GM12878 (cell line): ENCODE measurements at regions not wholly inside any gene's neighbourhood (a gene's known extent, or its start where the extent isn't known, plus 50 kb on each side); places are given as distances from the start of the nearest gene placed in this dataset.

Source experiments
- CBX5 ChIP-seq: sonication (generic); IDR thresholded peaks from 2 replicates; pipeline ENCODE4 v1.6.1; 2016; ENCODE audit warnings: low read depth, moderate library complexity, mild to moderate bottlenecking, inconsistent platforms
- CTCF ChIP-seq, 3 experiments: IDR thresholded peaks in 2 of 3; conservative IDR thresholded peaks in 1 of 3; 2 replicates each; pipeline ENCODE4 v1.5.1; 2011; ENCODE audit warnings: low read depth in 3 of 3, low read length in 3 of 3, mild to moderate bottlenecking in 3 of 3, control low read depth in 2 of 3, moderate library complexity in 2 of 3, inconsistent platforms in 1 of 3, mixed read lengths in 1 of 3; ENCODE audit not compliant: control insufficient read depth in 2 of 3, insufficient read depth in 1 of 3; ENCODE audit errors: extremely low read depth in 1 of 3
- TAF1 ChIP-seq: IDR thresholded peaks from 2 replicates; pipeline ENCODE4 v1.6.1; 2011; ENCODE audit warnings: mild to moderate bottlenecking, low read depth, low read length, borderline replicate concordance
- ZNF24 ChIP-seq: fragments of 450-650 bp; IDR thresholded peaks from 2 replicates; pipeline ENCODE4 v1.6.1; 2017; ENCODE audit warnings: antibody characterized with exemption, mild to moderate bottlenecking

- TF ChIP-seq CBX5 (no peak), ZNF24 (no peak), CTCF (IDR thresholded peaks at IDR 0.05 in 2 of 3, conservative IDR thresholded peaks at IDR 0.05 in 1 of 3; ENCODE audit: control insufficient read depth in 2 of 3, extremely low read depth in 1 of 3, insufficient read depth in 1 of 3, low read depth in 3 of 3, low read length in 3 of 3) (no peak), TAF1 (no peak)
Measured at GRCh38 chr4:163915896-163916295, 421.4 kb downstream of the TMA16 start.
